Endothelial cell (in vitro differentiated cells): ENCODE measurements at regions not wholly inside any gene's neighbourhood (a gene's known extent, or its start where the extent isn't known, plus 50 kb on each side); places are given as distances from the start of the nearest gene placed in this dataset.

Experiments
- DNase-seq: peaks from one replicate; pipeline ENCODE4 v3.0.0; 2021; ENCODE audit warnings: low spot score
- H3K27ac Mint-ChIP-seq: one replicate; pipeline ENCODE4 v1.8.0; 2021; ENCODE audit warnings: mixed read lengths, inconsistent platforms; ENCODE audit not compliant: unreplicated experiment
- H3K27me3 Mint-ChIP-seq: one replicate; pipeline ENCODE4 v1.8.0; 2021; ENCODE audit warnings: mild to moderate bottlenecking, moderate library complexity, mixed read lengths, inconsistent platforms; ENCODE audit not compliant: unreplicated experiment
- H3K36me3 Mint-ChIP-seq: one replicate; pipeline ENCODE4 v1.8.0; 2021; ENCODE audit warnings: mild to moderate bottlenecking, low read depth, mixed read lengths, inconsistent platforms; ENCODE audit not compliant: unreplicated experiment
- H3K4me1 Mint-ChIP-seq: one replicate; pipeline ENCODE4 v1.8.0; 2021; ENCODE audit warnings: mild to moderate bottlenecking, mixed read lengths, inconsistent platforms; ENCODE audit not compliant: unreplicated experiment
- H3K4me3 Mint-ChIP-seq: one replicate; pipeline ENCODE4 v1.8.0; 2021; ENCODE audit warnings: mild to moderate bottlenecking, mixed read lengths, inconsistent platforms; ENCODE audit not compliant: unreplicated experiment
- H3K9me3 Mint-ChIP-seq: one replicate; pipeline ENCODE4 v1.8.0; 2021; ENCODE audit warnings: mixed read lengths, inconsistent platforms; ENCODE audit not compliant: unreplicated experiment
- TF ChIP-seq, protein P1 (sequence below): fragments of 200-600 bp; sonication (generic); IDR thresholded peaks from one replicate; pipeline ENCODE4 v1.5.0; 2021; ENCODE audit warnings: antibody characterized with exemption; ENCODE audit not compliant: unreplicated experiment

DNA sequence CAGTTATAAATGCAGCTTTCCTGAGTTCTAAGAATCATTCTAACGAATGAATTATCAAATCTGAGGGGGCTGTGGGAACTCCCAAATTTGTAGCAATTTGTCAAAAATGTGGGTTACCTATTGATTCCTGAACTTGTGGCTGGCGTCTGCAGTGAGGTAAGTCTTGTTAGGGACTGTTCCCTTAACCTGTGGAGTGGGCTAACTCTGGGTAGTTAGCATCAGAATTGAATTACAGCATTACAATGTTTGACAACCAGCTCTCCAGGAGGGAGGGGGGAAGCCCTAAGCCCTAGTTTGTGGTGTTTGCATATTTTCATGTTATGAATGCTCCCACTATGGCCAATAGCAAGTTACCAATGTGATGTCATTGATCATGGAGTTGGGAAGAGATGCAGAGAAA lies 65.9 kb upstream of the STT3B start:
- no peak overlapping the region for H3K4me3 Mint-ChIP-seq
- no peak for DNase-seq
- H3K36me3 Mint-ChIP-seq, result no peaks in the 10 kb centered on the region
- no peak overlapping the region for H3K27ac Mint-ChIP-seq
- H3K27me3 Mint-ChIP-seq, result peaks cover 3% of the 10 kb centered on the region
- TF ChIP-seq, protein P1, sequence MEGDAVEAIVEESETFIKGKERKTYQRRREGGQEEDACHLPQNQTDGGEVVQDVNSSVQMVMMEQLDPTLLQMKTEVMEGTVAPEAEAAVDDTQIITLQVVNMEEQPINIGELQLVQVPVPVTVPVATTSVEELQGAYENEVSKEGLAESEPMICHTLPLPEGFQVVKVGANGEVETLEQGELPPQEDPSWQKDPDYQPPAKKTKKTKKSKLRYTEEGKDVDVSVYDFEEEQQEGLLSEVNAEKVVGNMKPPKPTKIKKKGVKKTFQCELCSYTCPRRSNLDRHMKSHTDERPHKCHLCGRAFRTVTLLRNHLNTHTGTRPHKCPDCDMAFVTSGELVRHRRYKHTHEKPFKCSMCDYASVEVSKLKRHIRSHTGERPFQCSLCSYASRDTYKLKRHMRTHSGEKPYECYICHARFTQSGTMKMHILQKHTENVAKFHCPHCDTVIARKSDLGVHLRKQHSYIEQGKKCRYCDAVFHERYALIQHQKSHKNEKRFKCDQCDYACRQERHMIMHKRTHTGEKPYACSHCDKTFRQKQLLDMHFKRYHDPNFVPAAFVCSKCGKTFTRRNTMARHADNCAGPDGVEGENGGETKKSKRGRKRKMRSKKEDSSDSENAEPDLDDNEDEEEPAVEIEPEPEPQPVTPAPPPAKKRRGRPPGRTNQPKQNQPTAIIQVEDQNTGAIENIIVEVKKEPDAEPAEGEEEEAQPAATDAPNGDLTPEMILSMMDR, result no peak
- H3K9me3 Mint-ChIP-seq, result no peaks in the 10 kb centered on the region
- peaks cover 10% of the 10 kb centered on the region for H3K4me1 Mint-ChIP-seq

DNA sequence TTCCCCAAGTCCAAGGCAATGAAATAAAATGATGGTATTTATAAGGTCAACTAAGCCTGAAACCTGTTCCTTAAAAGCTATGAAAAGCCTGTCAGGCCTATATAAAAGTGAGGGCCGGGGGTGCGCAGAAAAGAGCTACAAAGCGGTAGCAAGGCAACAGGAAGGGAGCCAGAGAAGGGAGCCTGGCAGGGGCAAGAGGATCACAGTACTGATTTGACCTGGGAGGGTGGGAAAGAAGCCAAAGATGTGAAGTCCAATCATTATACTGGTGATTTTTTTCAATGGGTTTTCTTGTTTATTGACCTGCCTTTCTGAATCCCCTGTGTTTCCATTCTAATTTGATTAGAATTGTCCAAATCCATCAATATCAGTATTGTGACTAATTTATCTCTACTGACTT lies 64.3 kb upstream of the STT3B start:
- TF ChIP-seq, protein P1, result no peak
- Mint-ChIP-seq H3K9me3 (no peaks in the 10 kb centered on the region), H3K27me3 (peaks cover 2% of the 10 kb centered on the region), H3K36me3 (no peaks in the 10 kb centered on the region), H3K4me3 (no peak overlapping the region), H3K4me1 (no peaks in the 10 kb centered on the region), H3K27ac (no peak overlapping the region)
- DNase-seq, result no peak

- no peaks in the 10 kb centered on the region for H3K36me3 Mint-ChIP-seq
- TF ChIP-seq, protein P1, result no peak
- no peak overlapping the region for H3K27ac Mint-ChIP-seq
- H3K9me3 Mint-ChIP-seq, result no peaks in the 10 kb centered on the region
- H3K27me3 Mint-ChIP-seq, result peaks cover 2% of the 10 kb centered on the region
- no peaks in the 10 kb centered on the region for H3K4me1 Mint-ChIP-seq
- H3K4me3 Mint-ChIP-seq, result no peak overlapping the region
- no peak for DNase-seq
These were observed 63.3 kb upstream of the STT3B start for GRCh38 chr3:31469385-31469784.

DNA sequence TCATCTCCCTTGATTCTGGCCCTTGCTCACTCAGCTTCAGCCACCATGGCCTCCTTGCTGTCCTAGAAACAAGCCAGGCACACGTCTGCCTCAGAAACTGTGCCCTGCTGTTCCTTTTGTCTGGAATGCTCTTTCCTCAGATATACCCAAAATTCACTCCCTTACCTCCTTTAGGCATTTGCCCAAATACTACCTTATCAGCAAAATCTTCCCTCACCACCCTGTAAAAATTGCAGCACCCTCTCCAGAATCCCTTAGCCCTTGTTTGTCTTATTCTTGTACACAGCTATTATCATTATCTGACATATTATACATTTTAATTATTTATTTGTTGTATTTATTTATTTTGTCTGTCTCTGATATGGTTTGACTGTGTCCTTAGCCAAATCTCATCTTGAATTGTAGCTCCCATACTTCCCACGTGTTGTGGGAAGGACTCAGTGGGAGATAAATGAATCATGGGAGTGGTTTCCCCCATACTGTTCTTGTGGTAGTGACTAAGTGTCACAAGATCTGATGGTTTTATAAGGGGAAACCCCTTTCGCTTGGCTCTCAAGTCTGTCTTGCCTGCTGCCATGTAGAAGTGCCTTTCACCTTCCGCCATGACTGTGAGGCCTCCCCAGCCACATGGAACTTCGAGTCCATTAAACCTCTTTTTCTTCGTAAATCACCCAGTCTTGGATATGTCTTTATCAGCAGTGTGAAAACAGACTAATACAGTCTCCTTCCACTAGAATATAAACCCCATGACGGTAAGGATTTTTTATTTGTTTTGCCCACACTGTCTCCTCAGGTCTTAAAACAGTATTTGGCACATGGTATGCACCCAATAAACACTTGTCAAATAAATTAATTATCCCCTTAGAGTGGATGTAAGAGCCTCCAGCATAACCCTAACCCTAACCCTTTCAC lies 60.0 kb upstream of the STT3B start:
- H3K4me1 Mint-ChIP-seq, result no peaks in the 10 kb centered on the region
- TF ChIP-seq, protein P1, result no peak
- H3K27me3 Mint-ChIP-seq, result peaks cover 2% of the 10 kb centered on the region
- no peak for DNase-seq
- H3K36me3 Mint-ChIP-seq, result no peaks in the 10 kb centered on the region
- no peak overlapping the region for H3K27ac Mint-ChIP-seq
- H3K9me3 Mint-ChIP-seq, result no peaks in the 10 kb centered on the region
- H3K4me3 Mint-ChIP-seq, result no peak overlapping the region

DNA sequence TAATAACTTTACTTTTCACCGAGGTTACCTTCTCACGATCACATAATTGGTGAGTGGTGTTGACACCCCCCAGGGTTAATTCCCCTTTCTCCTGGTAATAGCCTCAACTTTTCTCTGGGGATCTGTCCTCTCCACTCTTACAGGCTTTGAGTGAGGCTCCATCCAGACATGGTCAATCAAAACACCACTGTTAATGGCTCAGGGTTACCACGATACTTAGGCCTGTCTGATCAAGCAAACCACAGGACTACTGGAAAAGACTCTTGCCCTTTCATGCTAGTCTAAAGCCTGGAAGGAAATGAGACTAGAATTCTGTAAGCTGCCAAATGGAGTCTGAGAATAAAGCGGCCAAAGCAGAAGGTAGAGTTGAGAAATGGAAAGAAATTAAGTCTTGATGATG lies 56.5 kb upstream of the STT3B start:
- TF ChIP-seq, protein P1, result no peak
- H3K36me3 Mint-ChIP-seq, result no peaks in the 10 kb centered on the region
- H3K27ac Mint-ChIP-seq, result no peak overlapping the region
- H3K9me3 Mint-ChIP-seq, result no peaks in the 10 kb centered on the region
- no peak for DNase-seq
- no peaks in the 10 kb centered on the region for H3K4me1 Mint-ChIP-seq
- H3K4me3 Mint-ChIP-seq, result no peak overlapping the region
- H3K27me3 Mint-ChIP-seq, result no peaks in the 10 kb centered on the region
